Right lobe of liver (tissue), 6 donors: ENCODE measurements at regions not wholly inside any gene's neighbourhood (a gene's known extent, or its start where the extent isn't known, plus 50 kb on each side); places are given as distances from the start of the nearest gene placed in this dataset.

Source experiments
- ATAC-seq, 4 donors: fragments of 200-7000 bp; cut with Tn5 transposase; one replicate each; pipeline ENCODE4 v1.9.1; 2020; ENCODE audit warnings: mild to moderate bottlenecking in 4 of 4, moderate library complexity in 4 of 4
- DNase-seq, 3 donors: peaks; one replicate each; pipeline ENCODE4 v3.0.0-alpha.2; 2020
- H3K27ac ChIP-seq, 3 donors: fragments of 200-600 bp; one replicate each; pipeline ENCODE4 v1.8.0; 2022
- H3K27me3 ChIP-seq, 2 donors: fragments of 200-600 bp; one replicate each; pipeline ENCODE4 v1.8.0; 2022
- H3K36me3 ChIP-seq, 4 donors: fragments of 200-600 bp; sonication (generic) in 1 of 4; one replicate each; pipeline versions ENCODE4 v1.5.1 to v1.8.0; 2017 to 2022; ENCODE audit warnings: control low read depth in 1 of 4
- H3K4me1 ChIP-seq, 4 donors: fragments of 200-600 bp; sonication (generic) in 1 of 4; one replicate each; pipeline versions ENCODE4 v1.5.1 to v1.8.0; 2017 to 2022; ENCODE audit warnings: control low read depth in 1 of 4
- H3K4me3 ChIP-seq, 3 donors: fragments of 200-600 bp; one replicate each; pipeline ENCODE4 v1.8.0; 2022
- H3K9me3 ChIP-seq, 4 donors: fragments of 200-600 bp; sonication (generic) in 1 of 4; one replicate each; pipeline versions ENCODE4 v1.5.1 to v1.8.0; 2017 to 2022; ENCODE audit warnings: control low read depth in 1 of 4
- POLR2A ChIP-seq: fragments of 450-650 bp; IDR thresholded peaks from one replicate; pipeline ENCODE4 v1.6.1; 2017; ENCODE audit warnings: antibody characterized with exemption, mild to moderate bottlenecking
- WGBS: methylation state at CpG from one replicate; pipeline ENCODE4 v1.1.6; 2018; ENCODE audit warnings: low coverage, low lambda C conversion rate; ENCODE audit not compliant: insufficient coverage; ENCODE audit errors: missing lambda C conversion rate; 5-methylcytosine and 5-hydroxymethylcytosine counted together
- intact Hi-C, 2 donors: fragments of 100-400 bp; cut with DNase I; formaldehyde crosslinking; loops; one replicate each; pipeline versions ENCODE4 v1.11.2 to v1.14.1; 2022
- TF ChIP-seq, protein P1 (sequence below), 4 donors: fragments of 200-600 bp in 3 of 4; fragments of 450-650 bp in 1 of 4; IDR thresholded peaks; one replicate each; pipeline versions ENCODE4 v1.5.1 to v1.8.0; 2016 to 2022; ENCODE audit warnings: antibody characterized with exemption in 4 of 4, mild to moderate bottlenecking in 2 of 4
- donor health status: DM: no; HTN: yes; CAD: no.
- donor health status: DM: no; HTN: no; CAD: no.
- donor health status: DM: no; HTN: no; CAD: no.
- donor health status: DM: no; HTN: yes; CAD: no.
- donor health status: DM: no; HTN: yes; CAD: no.

DNA sequence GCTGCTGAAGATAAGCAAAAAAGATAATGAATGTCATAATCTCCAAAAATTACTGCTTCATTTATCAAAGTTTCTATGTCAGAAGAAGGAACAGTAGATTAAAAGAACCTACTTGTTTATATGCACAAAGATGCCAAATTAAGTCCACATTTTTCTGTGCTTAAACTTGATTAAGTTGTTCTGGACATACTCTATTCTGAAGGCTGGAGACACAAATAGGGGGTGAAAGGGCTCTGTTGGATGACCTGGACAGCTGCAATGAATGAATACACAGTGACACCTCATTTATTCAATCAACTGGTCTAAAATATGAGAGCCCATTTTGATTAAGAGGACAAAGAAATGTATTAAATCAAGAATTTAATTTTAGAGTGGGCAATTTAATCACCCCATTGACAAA is 276.3 kb upstream of the PCDH9 start:
- no peaks in the 10 kb centered on the region for H3K27me3 ChIP-seq
- intact Hi-C loops, result no loop called here
- no peak overlapping the region for H3K27ac ChIP-seq
- H3K4me1 ChIP-seq, result no peaks in the 10 kb centered on the region
- H3K9me3 ChIP-seq, result no peaks in the 10 kb centered on the region
- H3K36me3 ChIP-seq, result no peaks in the 10 kb centered on the region
- DNase-seq, result no peak
- ATAC-seq, result no peak
- TF ChIP-seq POLR2A, result no peak
- TF ChIP-seq, protein P1, sequence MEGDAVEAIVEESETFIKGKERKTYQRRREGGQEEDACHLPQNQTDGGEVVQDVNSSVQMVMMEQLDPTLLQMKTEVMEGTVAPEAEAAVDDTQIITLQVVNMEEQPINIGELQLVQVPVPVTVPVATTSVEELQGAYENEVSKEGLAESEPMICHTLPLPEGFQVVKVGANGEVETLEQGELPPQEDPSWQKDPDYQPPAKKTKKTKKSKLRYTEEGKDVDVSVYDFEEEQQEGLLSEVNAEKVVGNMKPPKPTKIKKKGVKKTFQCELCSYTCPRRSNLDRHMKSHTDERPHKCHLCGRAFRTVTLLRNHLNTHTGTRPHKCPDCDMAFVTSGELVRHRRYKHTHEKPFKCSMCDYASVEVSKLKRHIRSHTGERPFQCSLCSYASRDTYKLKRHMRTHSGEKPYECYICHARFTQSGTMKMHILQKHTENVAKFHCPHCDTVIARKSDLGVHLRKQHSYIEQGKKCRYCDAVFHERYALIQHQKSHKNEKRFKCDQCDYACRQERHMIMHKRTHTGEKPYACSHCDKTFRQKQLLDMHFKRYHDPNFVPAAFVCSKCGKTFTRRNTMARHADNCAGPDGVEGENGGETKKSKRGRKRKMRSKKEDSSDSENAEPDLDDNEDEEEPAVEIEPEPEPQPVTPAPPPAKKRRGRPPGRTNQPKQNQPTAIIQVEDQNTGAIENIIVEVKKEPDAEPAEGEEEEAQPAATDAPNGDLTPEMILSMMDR (IDR thresholded peaks at IDR 0.05), result no peak
- no peak overlapping the region for H3K4me3 ChIP-seq

DNA sequence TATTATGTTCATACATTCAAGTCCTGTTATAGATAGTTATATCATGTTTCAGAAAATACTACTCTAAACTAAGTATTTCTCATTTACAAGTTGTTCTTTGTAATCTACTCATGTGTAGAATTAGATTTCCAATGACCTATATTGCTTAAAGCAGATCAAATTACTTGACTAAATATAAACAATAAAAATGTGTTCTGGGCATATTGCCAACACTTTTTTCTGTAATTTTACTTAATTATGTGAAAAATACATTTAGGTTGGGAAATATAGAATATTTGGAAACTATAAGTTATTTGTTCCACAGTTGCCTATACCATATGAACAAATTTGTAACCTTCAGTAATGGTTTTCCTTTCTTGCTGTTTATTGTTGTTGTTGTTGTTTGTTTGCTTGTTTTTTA is 275.2 kb upstream of the PCDH9 start:
- ATAC-seq (no peak), DNase-seq (no peak)
- Histone ChIP-seq H3K36me3 (no peaks in the 10 kb centered on the region), H3K4me3 (no peak overlapping the region), H3K27ac (no peak overlapping the region), H3K9me3 (no peaks in the 10 kb centered on the region), H3K4me1 (no peaks in the 10 kb centered on the region), H3K27me3 (no peaks in the 10 kb centered on the region)
- intact Hi-C loops, result no loop called here
- TF ChIP-seq, protein P1 (IDR thresholded peaks at IDR 0.05), result no peak
- TF ChIP-seq POLR2A, result no peak

DNA sequence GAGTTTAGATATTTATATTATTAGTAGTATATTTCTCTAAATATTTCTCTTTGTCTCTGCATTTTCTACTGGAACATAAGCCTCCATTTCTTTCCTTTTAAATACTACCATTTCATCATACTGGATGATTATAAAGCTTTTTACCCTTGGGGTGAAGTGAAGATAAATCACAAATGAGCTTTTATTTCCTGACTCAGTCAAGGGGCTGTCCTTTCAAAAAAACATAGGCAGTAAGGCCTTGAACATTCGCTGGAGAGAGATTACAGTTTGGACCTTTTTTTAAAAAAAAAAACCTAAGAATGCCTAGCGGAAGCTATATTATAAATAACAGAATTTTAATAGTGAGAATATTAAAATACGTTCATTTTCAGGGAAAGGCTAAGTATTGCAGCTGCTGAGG is 268.8 kb upstream of the PCDH9 start:
- Histone ChIP-seq H3K27ac (no peak overlapping the region), H3K4me3 (no peak overlapping the region), H3K9me3 (no peaks in the 10 kb centered on the region), H3K36me3 (no peaks in the 10 kb centered on the region), H3K27me3 (no peaks in the 10 kb centered on the region), H3K4me1 (no peaks in the 10 kb centered on the region)
- no peak for DNase-seq
- intact Hi-C loops, result no loop called here
- ATAC-seq, result no peak
- no peak for TF ChIP-seq POLR2A
- TF ChIP-seq, protein P1 (IDR thresholded peaks at IDR 0.05), result no peak
- WGBS, result 51% methylated on average over 3 of the region's 3 CpGs

DNA sequence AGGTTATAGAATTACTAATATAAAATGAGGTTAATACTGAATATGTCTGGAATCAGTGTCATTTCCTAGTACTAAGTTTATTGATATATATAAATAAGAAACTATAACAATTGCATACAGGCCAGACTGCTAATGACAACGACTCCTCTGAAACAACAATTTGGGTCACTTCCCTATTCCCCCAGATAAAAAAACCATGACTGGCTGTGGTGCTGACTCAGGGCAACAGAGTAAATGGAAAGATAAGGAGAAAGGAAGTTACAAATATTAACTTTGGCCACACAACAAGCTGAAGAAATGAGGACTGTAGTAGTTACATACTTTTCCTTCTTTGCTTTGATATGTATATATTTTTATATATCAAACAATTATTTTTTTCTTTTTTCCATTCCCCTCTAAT is 263.7 kb upstream of the PCDH9 start:
- intact Hi-C loops, result no loop called here
- no peak for TF ChIP-seq POLR2A
- TF ChIP-seq, protein P1 (IDR thresholded peaks at IDR 0.05), result no peak
- 5% methylated on average over 1 of the region's 1 CpG for WGBS

DNA sequence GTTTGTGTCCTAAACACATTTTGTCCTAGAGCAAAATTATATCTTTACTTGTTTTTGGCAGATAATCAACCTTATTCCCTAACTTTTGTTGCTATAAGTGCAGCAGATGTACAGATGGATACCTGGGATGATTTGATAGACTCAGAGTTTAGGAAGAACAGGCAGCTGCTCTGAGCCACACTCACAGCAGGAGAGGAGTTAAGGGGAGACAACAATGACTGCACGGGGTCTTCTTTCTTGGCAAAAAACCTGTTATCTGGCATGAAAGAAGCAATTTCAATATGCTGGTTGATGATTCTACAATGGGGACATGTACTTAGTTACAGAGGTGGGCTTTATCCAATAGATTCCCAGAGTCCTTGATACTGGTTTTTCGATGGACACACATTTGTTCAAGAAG is 258.9 kb upstream of the PCDH9 start:
- Histone ChIP-seq H3K27me3 (no peaks in the 10 kb centered on the region), H3K9me3 (no peaks in the 10 kb centered on the region), H3K36me3 (no peaks in the 10 kb centered on the region), H3K4me1 (no peaks in the 10 kb centered on the region), H3K27ac (no peak overlapping the region), H3K4me3 (no peak overlapping the region)
- no peak for ATAC-seq
- no peak for DNase-seq
- 29% methylated on average over 2 of the region's 2 CpGs for WGBS
- intact Hi-C loops, result no loop called here
- TF ChIP-seq POLR2A, result no peak
- TF ChIP-seq, protein P1 (IDR thresholded peaks at IDR 0.05), result no peak

More for the DNA sequence above, 263.7 kb upstream of the PCDH9 start:
- Histone ChIP-seq H3K4me3 (no peak overlapping the region), H3K27ac (no peak overlapping the region), H3K4me1 (no peaks in the 10 kb centered on the region), H3K9me3 (no peaks in the 10 kb centered on the region), H3K27me3 (no peaks in the 10 kb centered on the region), H3K36me3 (no peaks in the 10 kb centered on the region)
- ATAC-seq (no peak), DNase-seq (no peak)
